Progenitor cell of endocrine pancreas (in vitro differentiated cells): ENCODE measurements at regions not wholly inside any gene's neighbourhood (a gene's known extent, or its start where the extent isn't known, plus 50 kb on each side); places are given as distances from the start of the nearest gene placed in this dataset.

Experiments used
- DNase-seq: peaks from one replicate; pipeline ENCODE4 v3.0.0; 2021; ENCODE audit warnings: low spot score; ENCODE audit not compliant: unreplicated experiment
- H3K27ac Mint-ChIP-seq: 2 replicates; pipeline ENCODE4 v1.8.0; 2021; ENCODE audit warnings: mild to moderate bottlenecking, moderate library complexity, mixed read lengths
- H3K27me3 Mint-ChIP-seq: 2 replicates; pipeline ENCODE4 v1.8.0; 2021; ENCODE audit warnings: mixed read lengths
- H3K36me3 Mint-ChIP-seq: 2 replicates; pipeline ENCODE4 v1.8.0; 2022; ENCODE audit warnings: mixed read lengths; ENCODE audit not compliant: insufficient read depth
- H3K4me1 Mint-ChIP-seq: 2 replicates; pipeline ENCODE4 v1.8.0; 2021; ENCODE audit warnings: low read depth, mixed read lengths
- H3K4me3 Mint-ChIP-seq: 2 replicates; pipeline ENCODE4 v1.8.0; 2021; ENCODE audit warnings: low read depth, mild to moderate bottlenecking, moderate library complexity, mixed read lengths
- H3K9me3 Mint-ChIP-seq: 2 replicates; pipeline ENCODE4 v1.8.0; 2021; ENCODE audit warnings: low read depth, mixed read lengths
- CTCF ChIP-seq: fragments of 200-600 bp; sonication (generic); IDR thresholded peaks from one replicate; pipeline ENCODE4 v1.5.0; 2021; ENCODE audit warnings: antibody characterized with exemption, mild to moderate bottlenecking; ENCODE audit not compliant: unreplicated experiment

GRCh38 chr15:69865369-69865768 lies 232.3 kb downstream of the TLE3 start:
- DNase-seq, result no peak
- Mint-ChIP-seq H3K27me3 (peaks cover 41% of the 10 kb centered on the region), H3K9me3 (no peaks in the 10 kb centered on the region), H3K27ac (no peak overlapping the region), H3K36me3 (no peaks in the 10 kb centered on the region), H3K4me1 (peaks cover 16% of the 10 kb centered on the region), H3K4me3 (no peak overlapping the region)
- TF ChIP-seq CTCF, result no peak

DNA sequence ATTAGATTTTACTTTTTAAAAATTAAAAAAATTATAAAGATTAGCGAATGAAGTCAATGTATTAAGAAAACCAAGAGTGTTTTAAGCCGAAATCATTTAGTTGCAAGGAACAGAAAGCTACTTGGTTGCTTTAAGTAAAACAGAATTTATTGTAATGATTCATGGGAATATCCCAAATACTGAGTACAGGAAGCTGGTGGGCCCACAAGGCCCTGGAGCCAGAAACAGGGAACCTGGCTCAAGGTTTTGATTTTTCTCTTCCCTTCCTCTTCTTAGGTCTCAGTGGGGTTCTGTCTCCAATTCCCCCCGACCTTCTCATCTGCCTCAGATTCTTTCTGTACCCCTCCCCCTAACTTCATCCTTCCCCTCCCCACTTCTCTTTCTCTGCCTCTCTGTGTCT lies 229.0 kb downstream of the TLE3 start:
- Mint-ChIP-seq H3K4me3 (no peak overlapping the region), H3K27ac (no peak overlapping the region), H3K27me3 (peaks cover 31% of the 10 kb centered on the region), H3K36me3 (no peaks in the 10 kb centered on the region), H3K9me3 (peaks cover 2% of the 10 kb centered on the region), H3K4me1 (peaks cover 11% of the 10 kb centered on the region)
- no peak for TF ChIP-seq CTCF
- DNase-seq, result no peak

DNA sequence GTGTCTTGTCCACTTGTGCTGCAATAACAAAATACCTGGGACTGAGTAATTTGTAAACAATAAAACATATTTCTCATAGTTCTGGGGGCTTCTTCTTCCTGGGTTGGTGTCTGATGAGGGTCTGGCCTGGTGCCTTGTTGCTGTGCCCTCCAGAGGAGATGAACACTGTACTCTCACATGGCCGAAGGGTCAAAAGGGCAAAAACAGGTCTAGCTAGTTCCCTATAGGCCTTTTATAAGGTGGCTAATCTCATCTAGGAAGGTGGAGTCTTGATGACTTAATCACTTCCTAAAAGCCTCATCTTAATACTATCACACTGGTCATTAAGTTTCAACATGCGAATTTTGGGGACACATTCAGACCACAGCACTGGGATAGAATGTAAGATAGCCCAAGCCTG lies 228.4 kb downstream of the TLE3 start:
- peaks cover 11% of the 10 kb centered on the region for H3K4me1 Mint-ChIP-seq
- H3K4me3 Mint-ChIP-seq, result no peak overlapping the region
- peaks cover 3% of the 10 kb centered on the region for H3K9me3 Mint-ChIP-seq

GRCh38 chr15:69869881-69870505 lies 227.7 kb downstream of the TLE3 start:
- no peak for TF ChIP-seq CTCF
- H3K9me3 Mint-ChIP-seq, result peaks cover 3% of the 10 kb centered on the region
- DNase-seq, result no peak
- H3K4me1 Mint-ChIP-seq, result peaks cover 11% of the 10 kb centered on the region
- no peak overlapping the region for H3K4me3 Mint-ChIP-seq
- H3K36me3 Mint-ChIP-seq, result no peaks in the 10 kb centered on the region
- H3K27me3 Mint-ChIP-seq, result peaks cover 24% of the 10 kb centered on the region
- H3K27ac Mint-ChIP-seq, result no peak overlapping the region

More for the DNA sequence above, 228.4 kb downstream of the TLE3 start:
- Mint-ChIP-seq H3K36me3 (no peaks in the 10 kb centered on the region), H3K27me3 (peaks cover 29% of the 10 kb centered on the region), H3K27ac (no peak overlapping the region)
- TF ChIP-seq CTCF, result no peak
- DNase-seq, result no peak

DNA sequence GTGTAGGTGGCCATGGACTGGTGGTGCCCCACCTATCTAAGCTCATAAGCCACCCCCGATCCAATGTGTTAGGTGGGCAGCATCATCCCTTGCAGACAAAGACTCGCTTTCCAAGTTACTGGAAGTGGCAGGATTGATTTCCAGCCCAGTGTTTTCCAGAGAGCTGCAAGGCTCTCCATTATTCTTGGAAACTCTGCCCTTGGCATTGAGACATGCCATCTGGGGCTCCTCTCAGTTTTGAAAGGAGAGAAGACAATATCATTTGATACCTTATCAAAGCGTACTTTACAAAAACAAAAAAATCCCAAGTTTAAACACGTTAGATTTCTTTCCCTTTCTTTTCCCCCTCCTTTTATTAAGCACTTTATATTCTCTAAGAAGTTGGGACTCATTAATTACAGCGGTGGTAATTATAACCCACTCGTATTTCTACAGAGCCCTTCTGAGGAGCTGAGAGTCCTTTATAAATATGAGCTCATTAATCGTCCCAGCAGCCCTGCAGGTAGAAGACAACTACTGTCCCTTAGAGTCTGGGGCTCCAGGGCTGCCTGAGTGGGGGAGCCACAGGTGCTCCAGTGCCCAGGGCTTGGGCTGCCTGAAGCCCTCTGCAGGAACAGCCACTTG lies 226.1 kb downstream of the TLE3 start:
- Mint-ChIP-seq H3K4me1 (peaks cover 11% of the 10 kb centered on the region), H3K9me3 (peaks cover 3% of the 10 kb centered on the region), H3K4me3 (no peak overlapping the region), H3K27ac (no peak overlapping the region), H3K36me3 (no peaks in the 10 kb centered on the region), H3K27me3 (peaks cover 23% of the 10 kb centered on the region)
- TF ChIP-seq CTCF, result no peak
- no peak for DNase-seq
